GM21528 (cell line): ENCODE measurements at regions not wholly inside any gene's neighbourhood (a gene's known extent, or its start where the extent isn't known, plus 50 kb on each side); places are given as distances from the start of the nearest gene placed in this dataset.

Experiments
- ATAC-seq: cut with Tn5 transposase; IDR thresholded peaks from one replicate; pipeline ENCODE4 v1.9.1; 2021; ENCODE audit warnings: mild to moderate bottlenecking, moderate library complexity; ENCODE audit not compliant: unreplicated experiment, low FRiP score

DNA sequence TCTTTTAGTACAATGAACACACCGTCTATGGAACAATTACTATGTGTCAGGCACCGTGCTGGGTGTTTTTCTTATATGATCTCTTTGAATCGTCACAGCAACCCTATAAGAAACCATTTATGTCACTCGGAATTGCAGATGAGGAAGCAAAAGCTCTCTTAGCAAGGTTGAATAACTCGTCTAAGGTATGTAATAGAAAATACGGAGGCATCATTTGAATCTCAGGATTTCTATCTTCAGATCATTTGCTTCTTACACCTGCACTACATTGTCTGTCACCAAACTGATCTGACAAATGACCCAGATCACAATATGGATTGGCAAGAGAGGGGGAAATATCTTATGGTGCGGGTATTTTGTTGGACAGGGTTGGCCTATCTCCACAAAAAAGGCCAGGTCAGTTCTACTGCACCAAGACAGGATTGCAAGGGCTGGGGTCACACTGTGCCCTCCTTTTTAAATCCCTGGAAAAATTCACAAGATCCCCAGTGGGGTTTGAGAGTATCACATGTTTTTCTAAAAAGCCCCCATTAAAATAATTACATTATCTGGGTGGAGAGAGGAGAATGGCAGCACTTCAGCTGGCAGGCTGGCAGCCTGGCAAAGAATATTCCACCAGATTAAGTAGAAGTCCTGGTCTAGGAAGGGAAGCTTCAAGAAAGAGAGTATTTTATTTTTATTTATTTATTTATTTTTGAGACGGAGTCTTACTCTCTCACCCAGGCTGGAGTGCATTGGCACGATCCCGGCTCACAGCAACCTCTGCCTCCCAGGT, 110.7 kb upstream of the CLMP start:
- ATAC-seq = no peak

GRCh38 chr11:123304828-123305466, 109.9 kb upstream of the CLMP start:
- ATAC-seq = no peak

- ATAC-seq = no peak
Observed at GRCh38 chr11:123303924-123304323, 108.9 kb upstream of the CLMP start.

DNA sequence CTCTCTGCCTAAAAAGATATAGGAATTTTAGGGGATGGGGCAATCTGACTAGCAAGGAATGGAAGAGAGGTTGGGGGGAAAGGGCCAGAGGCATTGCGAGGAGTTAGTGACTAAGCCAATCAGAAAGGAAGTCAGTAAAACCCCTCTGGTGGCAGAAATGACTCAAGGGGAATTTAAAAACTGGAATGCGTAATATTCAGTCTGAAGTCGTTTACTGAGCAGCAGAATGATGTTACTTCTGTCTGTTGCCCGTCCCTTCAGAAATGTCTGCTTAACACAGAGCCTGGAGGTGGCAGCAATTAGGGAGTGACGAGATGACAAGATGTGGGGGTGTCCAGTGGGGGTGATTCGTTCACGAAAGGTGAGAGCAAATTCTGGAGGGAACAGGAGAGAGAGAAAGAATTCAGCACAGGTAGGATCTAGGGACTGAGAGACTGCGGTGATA, 107.7 kb upstream of the CLMP start:
- ATAC-seq = no peak

DNA sequence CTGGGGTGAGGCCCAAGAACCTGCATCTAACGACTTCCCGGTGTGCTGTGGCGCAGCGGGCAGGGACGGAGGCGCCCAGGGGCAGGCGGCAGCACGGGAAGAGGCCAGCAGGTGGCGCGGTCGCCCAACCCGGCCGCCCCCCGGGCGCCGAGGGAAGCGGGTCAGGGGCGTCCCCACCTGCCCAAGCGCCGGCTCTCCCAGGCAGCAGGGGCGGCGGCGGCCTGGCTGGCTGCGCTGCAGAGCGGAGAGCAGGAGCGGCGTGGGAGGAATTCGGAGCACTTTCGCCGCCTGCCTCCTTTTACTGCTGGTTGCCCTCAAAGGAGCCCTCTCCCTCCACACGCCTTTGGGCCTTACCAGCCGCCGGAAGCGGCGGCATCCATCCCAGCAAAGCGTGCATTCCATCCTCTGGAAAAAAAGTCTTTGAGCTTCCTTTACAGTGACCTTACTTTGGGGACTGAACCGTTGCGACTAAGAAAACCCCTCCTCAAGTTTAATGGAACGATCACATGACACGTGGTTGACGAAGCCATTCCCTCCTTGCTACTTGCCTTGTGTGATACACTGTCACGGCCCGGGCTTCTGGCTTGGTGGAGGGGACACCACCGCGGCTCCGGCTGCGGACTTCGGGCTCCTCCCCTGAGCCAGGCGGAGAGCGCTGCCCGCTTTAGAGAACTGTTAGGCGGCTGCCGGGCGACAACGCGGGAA, 106.8 kb upstream of the CLMP start:
- ATAC-seq = peak; percentile 74

- ATAC-seq = no peak
Observed at GRCh38 chr11:123301013-123301591, 106.1 kb upstream of the CLMP start.

DNA sequence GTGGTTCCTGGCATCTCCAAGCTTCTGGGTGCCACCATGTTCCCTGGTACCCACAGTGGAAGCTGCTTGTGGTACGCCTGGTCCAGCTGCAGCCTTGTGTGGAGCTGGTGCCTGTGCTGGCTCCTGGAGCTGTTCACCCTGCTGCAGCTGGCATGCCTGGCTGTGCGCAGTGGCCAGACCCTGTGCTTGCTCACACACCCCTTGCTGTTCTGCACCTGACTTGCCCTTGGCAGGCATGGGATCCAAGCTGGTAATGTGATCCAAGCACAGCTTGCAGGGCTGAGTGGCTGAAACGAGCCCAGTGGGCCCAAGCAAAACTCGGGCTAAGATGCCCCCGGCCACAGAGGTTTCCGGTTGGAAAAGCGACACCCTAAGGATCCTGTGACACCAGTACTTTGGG, 104.7 kb upstream of the CLMP start:
- no peak for ATAC-seq

- no peak for ATAC-seq
Observed at GRCh38 chr11:123298488-123299447, 103.7 kb upstream of the CLMP start.

DNA sequence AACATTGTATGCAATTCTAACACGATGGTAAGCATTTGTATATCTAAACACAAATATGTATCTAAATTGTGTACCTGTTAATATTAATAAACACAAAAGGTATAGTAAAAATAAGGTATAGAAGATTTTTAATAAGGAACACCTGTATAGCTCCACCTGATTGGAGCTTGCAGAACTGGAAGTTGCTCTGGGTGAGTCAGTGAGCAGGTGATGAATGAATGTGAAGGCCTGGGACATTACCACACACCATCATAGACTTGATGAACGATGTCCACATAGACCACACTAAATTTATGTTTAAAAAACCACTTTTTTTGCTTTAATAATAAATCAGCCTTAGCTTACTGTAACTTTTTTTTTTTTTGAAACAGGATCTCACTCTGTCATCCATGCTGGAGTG, 97.6 kb upstream of the CLMP start:
- ATAC-seq = no peak

GRCh38 chr11:123291201-123291869, 96.3 kb upstream of the CLMP start:
- ATAC-seq = no peak

DNA sequence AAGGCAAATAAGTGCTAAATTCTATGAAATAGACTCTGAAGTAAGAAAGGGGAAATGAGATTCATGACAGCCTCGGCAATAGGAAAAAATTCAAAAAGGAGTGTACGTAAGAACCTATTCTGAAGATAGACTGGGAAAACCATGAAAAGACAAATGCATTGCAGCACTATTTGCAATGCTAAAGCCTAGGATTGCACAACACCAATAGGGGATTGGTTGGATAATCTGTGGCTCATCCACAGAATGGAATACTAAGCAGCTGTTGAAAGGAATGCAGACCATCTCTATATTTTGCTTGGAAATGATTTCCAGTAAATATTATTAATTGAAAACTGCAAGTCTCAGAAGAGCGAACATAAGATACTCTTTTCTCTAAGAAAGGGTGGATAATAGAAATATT, 91.7 kb upstream of the CLMP start:
- no peak for ATAC-seq

DNA sequence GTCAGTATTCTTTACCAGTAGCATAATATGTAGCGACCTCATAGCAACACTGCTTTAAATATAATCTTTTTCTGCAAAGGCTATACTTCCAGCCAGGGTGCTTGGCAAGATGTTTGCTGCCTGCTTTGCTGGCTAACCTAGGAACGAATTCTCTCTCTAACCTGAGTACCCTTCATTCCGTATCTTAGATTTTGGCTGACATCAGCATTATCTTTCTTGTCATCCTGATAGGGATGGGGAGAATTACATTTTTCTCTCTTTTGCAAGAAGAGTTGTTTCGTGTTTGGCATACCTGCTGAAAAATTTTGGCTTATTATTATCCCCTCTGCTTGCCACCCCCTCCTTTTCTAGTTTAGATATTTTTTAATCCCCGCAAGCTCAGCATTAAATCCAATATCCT, 91.2 kb upstream of the CLMP start:
- no peak for ATAC-seq

- ATAC-seq = no peak
Observed at GRCh38 chr11:123284454-123284853, 89.4 kb upstream of the CLMP start.

DNA sequence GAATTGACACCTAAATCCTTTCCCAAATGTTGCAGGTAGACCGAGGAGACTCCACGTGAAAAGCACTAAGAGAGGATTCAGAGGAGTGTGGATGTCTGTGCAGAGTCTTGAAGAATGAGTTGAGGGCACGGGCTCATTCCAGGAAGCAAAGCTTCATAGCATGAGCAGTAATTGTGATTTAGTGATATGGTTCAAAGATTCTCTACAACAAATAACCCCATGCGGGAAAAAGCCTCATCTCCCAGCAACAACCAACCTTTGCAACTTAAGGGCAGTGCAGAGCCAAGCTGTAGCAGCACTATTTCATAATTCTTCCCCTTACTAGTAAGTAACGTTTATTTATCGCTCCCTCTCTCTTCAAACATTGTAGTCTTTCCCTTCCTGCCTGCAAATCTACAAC, 87.5 kb upstream of the CLMP start:
- no peak for ATAC-seq

- no peak for ATAC-seq
Observed at GRCh38 chr11:123273616-123274015, 78.6 kb upstream of the CLMP start.

DNA sequence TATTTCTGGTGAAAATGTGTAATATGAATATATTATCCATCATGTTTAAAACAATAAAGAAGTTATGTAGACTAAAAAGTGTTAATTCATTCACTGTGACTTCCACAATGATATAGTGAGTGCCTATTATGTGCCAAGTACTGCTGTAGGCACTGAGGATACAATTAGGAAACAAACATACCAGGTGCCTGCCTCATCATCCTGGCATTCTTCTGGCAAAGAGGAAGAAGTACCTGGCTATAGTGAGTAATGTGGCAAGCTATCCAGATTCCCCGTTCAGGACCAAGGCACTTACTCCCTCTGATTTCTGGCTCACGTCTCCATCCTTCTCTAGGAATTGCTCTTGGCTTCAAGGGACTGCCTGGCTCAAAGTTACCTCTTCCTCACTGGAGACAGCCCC, 77.5 kb upstream of the CLMP start:
- no peak for ATAC-seq

DNA sequence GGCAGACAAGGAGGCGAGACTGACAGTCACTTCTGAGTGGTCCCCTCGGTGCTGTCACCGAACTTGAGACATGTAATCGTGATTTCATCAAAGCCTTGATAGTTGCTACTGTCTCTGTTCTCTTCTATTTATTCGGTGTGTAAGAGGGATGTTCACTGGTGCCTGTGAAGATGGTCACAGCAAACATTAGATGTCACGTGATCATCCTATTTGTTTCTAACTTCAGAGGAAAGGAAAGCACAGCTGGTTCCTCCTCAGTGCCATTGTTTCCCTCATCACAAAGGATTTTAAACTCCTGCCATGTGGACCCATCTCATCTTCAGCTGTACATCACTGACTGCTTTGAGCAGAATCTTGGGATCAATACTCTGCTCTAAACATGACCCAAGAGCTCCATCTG, 73.1 kb upstream of the CLMP start:
- ATAC-seq = no peak

- no peak for ATAC-seq
Observed at GRCh38 chr11:123265951-123266350, 70.9 kb upstream of the CLMP start.

GRCh38 chr11:123264431-123264780, 69.4 kb upstream of the CLMP start:
- no peak for ATAC-seq
